ENCODE measurements at regions not wholly inside any gene's neighbourhood (a gene's known extent, or its start where the extent isn't known, plus 50 kb on each side); places are given as distances from the start of the nearest gene placed in this dataset.

DNA sequence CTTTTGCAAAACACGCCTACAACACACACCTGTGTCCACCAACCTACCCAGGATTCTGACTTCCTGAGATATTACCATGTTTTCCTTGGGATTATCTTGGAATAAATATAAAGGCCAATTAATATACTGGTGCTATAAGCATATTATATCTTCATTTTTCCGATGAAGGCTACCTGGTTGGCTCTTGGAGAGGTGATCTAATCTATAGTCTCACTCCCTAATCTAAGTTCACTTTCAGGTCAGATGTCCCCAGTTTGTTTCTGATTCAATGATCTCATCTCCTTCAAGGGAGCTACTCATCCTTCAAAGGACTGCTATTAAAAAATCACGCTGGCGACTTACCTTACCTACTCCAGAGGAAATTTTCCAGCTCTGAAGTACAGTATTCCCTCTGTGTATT is 517.5 kb downstream of the KLF5 start:
- H2AK5ac ChIP-seq (ENCODE audit: low read depth, low read length): no peak overlapping the region
- dilution Hi-C loops (cut with HindIII; ENCODE audit: low sequenced_read_pairs, unreplicated experiment) (no loop called here), in situ Hi-C loops (cut with MboI; ENCODE audit: low sequenced_read_pairs) (no loop called here), intact Hi-C loops (cut with micrococcal nuclease) (no loop called here)
- no peak overlapping the region for H3K56ac ChIP-seq (ENCODE audit: extremely low read depth, insufficient read depth, low read length)
- no peak overlapping the region for H3K23ac ChIP-seq (ENCODE audit: low read depth, low read length)
- TF ChIP-seq, protein P1, sequence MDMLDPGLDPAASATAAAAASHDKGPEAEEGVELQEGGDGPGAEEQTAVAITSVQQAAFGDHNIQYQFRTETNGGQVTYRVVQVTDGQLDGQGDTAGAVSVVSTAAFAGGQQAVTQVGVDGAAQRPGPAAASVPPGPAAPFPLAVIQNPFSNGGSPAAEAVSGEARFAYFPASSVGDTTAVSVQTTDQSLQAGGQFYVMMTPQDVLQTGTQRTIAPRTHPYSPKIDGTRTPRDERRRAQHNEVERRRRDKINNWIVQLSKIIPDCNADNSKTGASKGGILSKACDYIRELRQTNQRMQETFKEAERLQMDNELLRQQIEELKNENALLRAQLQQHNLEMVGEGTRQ (IDR thresholded peaks at IDR 0.05; ENCODE audit: low read depth, low read length): no peak
- TF ChIP-seq MAZ (IDR thresholded peaks at IDR 0.05; ENCODE audit: borderline replicate concordance, low read depth, low read length): no peak
- ChIA-PET CTCF (no interaction called here), POLR2A (ENCODE audit: unreplicated experiment) (no interaction called here)
- H3K9me3 ChIP-seq (ENCODE audit: control insufficient read depth, insufficient read depth, low read length): no peaks in the 10 kb centered on the region
- H4K8ac ChIP-seq (ENCODE audit: low read depth in 2 of 2, low read length in 2 of 2): no peak overlapping the region
- H2BK20ac ChIP-seq (ENCODE audit: low read depth, low read length): no peak overlapping the region
- H2AK9ac ChIP-seq (replicated peaks; ENCODE audit: low read depth, low read length, poor library complexity): no peak overlapping the region
- ATAC-seq (ENCODE audit: low read depth) (no peak), DNase-seq (no peak)
- 0 out of 2 replicates have a peak, but pooled peaks cover 2% of the 10 kb centered on the region for H3K4me1 ChIP-seq (ENCODE audit: control insufficient read depth, insufficient read depth, low read length)
- H4K20me1 ChIP-seq (ENCODE audit: insufficient read depth, low read length): no peaks in the 10 kb centered on the region
- no peak overlapping the region for H3K4me3 ChIP-seq (ENCODE audit: insufficient read depth, low read depth, low read length)
- H3K14ac ChIP-seq (replicated peaks; ENCODE audit: low read depth, low read length): no peak overlapping the region
- H3K4me2 ChIP-seq (ENCODE audit: low read depth, low read length): no peak overlapping the region
- H2BK15ac ChIP-seq (ENCODE audit: low read depth, low read length): no peak overlapping the region
- H3K79me1 ChIP-seq (ENCODE audit: low read depth in 1 of 2, low read length in 2 of 2): no peaks in the 10 kb centered on the region
- no peaks in the 10 kb centered on the region for H3K27me3 ChIP-seq (ENCODE audit: control insufficient read depth, insufficient read depth, low read length)
- no peaks in the 10 kb centered on the region for H3K36me3 ChIP-seq (ENCODE audit: control insufficient read depth, insufficient read depth, low read length)
- no peak overlapping the region for H2BK5ac ChIP-seq (ENCODE audit: low read depth, low read length, poor library complexity, severe bottlenecking)
- no TSS peak for BruUV-seq (replicated peaks)
- H3K9me1 ChIP-seq (ENCODE audit: insufficient read depth, low read length): no peaks in the 10 kb centered on the region
- H3K4ac ChIP-seq (ENCODE audit: low read depth, low read length): no peak overlapping the region
- no peak overlapping the region for H3K27ac ChIP-seq (ENCODE audit: insufficient read depth, low read length)
- no peak overlapping the region for H2BK120ac ChIP-seq (ENCODE audit: low read depth, low read length)
- no peak overlapping the region for H4K5ac ChIP-seq (ENCODE audit: low read depth, low read length)
- no CpG with 5 or more reads among the region's 4 CpGs for WGBS, 2 experiments (ENCODE audit: extremely low coverage in 2 of 2, insufficient read length in 1 of 2)
- no peak overlapping the region for H2AFZ ChIP-seq (replicated peaks; ENCODE audit: low read length, poor library complexity)
- H3K9ac ChIP-seq (ENCODE audit: low read depth, low read length): no peak overlapping the region
- H3K18ac ChIP-seq (ENCODE audit: low read depth, low read length): no peak overlapping the region
- H4K91ac ChIP-seq (ENCODE audit: insufficient read depth, low read depth, low read length): no peak overlapping the region
